ENCODE measurements at regions not wholly inside any gene's neighbourhood (a gene's known extent, or its start where the extent isn't known, plus 50 kb on each side); places are given as distances from the start of the nearest gene placed in this dataset.

GRCh38 chr13:73216381-73216831, 157.6 kb downstream of the KLF5 start:
- TF ChIP-seq BACH2 (CRISPR knock-in tag; IDR thresholded peaks at IDR 0.05; ENCODE audit: borderline replicate concordance) (no peak), TOX (CRISPR knock-in tag; IDR thresholded peaks at IDR 0.05; ENCODE audit: borderline replicate concordance) (no peak), RARB (CRISPR knock-in tag; IDR thresholded peaks at IDR 0.05) (no peak), CSRNP3 (CRISPR knock-in tag; IDR thresholded peaks at IDR 0.05) (no peak)
